Dermis blood vessel endothelial cell (primary cell): ENCODE measurements at regions not wholly inside any gene's neighbourhood (a gene's known extent, or its start where the extent isn't known, plus 50 kb on each side); places are given as distances from the start of the nearest gene placed in this dataset.
A peak's percentile ranks its signal among the peaks of the same experiment; 100 is the strongest.
"Not testable (repeated sequence)": the region's sequence is repeated elsewhere in the genome, so short reads cannot be mapped to it uniquely, and the experiment has no call there.

Experiments used
- DNase-seq: peaks from one replicate; pipeline ENCODE4 v3.0.0; 2010

DNA sequence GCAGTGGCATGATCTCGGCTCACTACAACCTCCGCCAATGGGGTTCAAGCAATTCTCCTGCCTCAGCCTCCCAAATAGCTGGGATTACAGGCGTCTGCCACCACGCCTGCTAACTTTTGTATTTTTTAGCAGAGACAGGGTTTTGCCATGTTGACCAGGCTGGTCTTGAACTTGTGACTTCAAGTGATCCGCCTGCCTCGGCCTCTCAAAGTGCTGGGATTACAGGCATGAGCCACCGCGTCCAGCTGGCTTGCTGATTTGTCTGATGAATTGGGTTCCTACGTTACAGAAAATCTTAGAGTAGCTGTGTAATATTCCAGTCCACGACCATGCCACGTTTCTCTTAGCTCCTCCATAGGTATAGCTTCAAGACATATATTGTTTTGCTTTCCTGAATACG lies 102.6 kb upstream of the OTOS start:
- not testable (repeated sequence) for DNase-seq

DNA sequence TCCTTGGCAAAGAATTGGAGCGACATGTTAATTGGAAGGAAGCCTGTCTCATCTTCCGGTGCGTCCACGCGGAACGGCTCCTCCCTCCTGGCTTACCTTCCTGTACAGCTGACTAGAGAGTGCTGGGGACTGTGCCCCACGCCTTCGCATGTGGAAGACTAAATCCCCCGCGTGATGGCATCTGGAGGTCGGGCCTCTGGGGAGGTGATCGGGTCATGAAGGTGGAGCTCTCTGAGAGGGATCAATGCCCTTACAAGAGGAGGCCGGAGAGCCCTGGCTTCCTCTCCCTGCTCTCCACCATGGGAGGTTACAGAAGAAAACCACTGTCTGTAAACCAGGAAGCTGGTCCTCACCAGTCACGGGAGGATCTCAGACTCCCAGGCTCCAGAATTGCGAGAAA lies 104.1 kb upstream of the OTOS start:
- DNase-seq, result no peak

DNA sequence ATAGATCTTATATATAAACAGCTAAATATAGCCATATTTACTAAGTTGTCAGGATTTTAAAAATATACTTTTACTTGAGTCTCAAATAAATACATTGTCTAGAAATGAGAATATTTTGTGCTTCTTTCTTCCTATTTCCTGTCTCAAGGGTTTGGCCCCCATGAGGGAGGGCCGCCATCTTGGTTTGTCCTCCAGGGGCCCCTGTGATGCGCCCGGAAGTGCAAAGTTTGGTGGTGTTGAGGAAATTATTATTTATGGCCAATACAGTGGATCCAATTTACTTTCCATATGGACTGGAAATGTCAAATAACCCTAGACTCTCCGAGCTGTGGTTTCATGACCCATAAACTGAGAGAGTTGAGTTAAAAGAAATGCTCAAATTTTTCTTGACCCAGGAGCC lies 104.7 kb upstream of the OTOS start:
- DNase-seq, result no peak

DNA sequence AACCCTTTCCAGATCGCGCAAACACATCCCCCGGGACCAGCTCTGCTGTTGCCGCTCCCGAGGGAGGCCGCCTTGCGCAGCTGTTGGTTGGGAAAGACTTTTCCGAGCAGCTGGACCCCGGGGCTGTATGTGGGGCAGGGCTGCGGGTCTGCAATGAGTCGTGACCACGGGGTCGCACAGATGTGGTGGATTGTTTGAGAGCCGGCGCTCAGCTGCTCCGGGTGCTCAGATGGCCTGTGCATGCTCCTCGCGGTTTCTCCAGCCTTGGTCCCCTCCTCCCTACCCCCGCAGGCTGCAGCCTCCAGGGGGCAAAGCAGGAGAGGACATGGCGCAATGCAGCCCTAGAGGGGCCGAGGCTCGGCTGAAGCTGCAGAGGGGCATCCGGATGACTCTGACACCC lies 105.2 kb upstream of the OTOS start:
- DNase-seq, result no peak

DNA sequence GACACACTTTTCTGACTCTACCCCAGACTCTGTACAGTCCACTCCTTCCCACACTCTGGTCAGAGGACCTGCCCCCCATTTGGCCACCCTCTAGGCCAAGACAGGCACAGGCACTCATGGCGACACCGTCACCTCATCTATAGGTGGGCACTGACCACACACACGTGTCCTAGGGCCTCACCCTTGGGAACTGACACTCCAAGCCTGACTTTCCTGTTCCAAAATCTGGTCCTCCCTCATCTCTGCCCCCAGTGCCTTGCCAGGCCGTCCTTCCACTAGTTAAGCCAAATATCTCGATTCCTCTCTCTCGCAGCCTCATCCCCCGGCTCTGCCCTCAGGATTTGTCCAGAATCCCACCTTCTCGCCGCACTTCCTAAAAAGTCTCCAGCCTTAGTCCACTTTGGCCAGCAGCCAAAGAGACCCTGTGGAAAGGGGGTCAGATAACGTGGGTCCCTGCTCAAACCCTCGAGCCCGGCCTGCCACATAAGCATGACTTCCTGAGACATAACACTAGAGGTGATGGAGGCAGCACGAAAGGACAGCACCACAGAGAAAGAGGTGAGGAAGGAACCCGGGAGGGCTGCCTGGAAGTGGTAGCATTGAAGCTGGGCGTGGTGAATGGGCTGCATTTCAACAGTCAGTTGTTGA lies 105.8 kb upstream of the OTOS start:
- DNase-seq, result no peak

DNA sequence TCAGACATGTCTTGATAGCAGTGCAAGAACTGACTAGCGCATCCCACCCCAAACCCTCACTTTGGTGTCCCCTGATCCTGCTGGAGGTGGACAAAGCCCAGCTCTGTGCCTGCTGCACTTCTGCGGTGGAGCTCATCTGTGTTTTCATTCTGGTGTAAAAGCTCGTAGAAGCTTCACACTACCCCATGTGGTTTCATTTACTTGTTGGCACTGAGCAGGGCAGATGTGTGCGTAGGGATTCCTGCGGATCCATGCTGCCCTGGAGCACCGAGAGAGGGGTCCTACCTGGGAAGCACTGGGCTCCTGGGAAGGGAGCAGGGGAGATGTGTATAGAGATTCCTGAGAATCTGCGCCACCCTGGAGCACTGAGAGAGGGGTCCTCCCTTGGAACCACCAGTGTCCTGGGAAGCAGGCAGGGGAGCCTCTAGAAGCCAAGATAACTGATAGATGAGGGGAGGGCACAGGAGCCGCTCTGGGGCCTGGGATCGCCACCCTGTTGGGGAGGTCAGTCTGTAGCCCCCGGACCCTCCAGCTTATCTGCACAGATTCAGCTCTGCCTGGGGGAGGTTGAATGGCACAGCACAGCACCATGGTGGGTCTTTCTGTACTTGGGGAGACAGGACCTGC lies 106.9 kb upstream of the OTOS start:
- no peak for DNase-seq

DNA sequence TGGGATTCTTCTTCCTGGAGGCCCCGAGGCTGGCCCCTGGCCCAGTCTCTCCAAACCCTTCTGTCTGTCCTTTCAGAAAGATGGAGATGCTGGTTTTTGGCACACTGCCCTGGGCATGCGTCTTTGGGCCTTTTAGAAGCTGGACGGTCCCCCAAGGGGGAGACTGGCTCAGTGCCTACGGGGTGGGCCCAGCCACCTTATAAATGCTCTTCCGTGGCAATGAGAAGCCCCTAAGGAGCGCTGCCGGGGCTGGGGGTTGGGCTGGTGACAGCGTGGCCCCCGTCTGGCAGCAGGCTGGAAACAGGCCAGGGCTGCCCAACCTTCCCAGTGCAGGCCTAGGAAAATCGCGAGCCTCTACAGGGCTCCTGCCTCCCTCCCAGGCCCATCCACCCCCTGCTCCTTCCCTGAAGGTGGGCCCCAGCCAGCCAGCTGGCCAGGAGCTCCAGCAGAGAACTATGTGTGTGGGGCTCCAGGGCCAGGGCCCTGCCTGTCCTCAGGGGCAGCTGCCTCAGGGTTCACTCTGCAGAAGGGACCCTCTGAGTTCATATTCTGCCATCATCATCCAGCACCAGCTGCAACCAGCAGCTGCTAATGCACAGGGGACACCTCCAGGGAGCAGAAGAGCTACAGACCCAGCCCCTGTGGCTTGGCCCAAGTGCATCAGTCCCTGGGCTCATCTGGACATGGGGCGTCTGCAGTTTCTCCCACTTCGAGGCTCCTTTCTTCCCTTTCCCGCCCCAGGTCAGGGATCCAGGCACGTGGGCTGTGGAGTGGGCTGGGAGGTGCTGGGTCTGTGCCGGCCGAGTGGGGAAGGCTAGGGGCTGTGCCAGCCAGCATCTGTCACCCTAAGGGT lies 107.6 kb upstream of the OTOS start:
- no peak for DNase-seq

DNA sequence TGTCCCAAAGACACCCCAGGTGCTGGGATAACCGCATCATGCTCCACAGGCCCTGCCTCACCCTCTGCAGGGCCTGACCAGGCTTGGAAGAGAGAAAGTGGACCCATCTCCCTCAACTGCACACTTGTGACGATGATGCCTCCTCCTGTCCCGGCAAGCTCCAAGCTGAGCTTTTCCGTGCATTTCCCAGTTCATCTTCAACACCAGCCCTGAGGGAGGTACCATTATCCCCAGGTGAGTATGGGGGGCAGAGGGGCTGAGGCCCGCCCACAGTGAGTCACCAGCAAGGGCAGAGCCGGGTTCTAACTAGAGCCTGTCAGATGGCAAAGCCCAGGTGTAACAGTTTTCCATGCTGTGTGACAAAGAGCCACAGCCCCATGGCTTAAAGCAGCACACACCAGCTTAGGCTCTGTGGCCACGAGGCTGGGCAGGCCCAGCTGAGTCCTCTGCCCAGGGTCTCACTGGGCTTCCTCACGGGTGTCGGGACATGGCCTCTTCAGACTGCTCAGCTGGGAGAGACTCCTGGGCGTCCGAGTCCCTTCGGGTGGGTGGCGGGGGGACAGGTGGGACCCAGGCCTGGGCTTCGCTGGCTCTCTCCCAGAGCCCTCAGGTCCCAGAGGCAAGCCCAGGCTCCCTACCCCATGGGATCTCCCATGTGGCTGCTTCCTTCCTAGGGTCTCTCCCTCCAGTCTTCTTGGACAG lies 108.4 kb upstream of the OTOS start:
- no peak for DNase-seq

DNA sequence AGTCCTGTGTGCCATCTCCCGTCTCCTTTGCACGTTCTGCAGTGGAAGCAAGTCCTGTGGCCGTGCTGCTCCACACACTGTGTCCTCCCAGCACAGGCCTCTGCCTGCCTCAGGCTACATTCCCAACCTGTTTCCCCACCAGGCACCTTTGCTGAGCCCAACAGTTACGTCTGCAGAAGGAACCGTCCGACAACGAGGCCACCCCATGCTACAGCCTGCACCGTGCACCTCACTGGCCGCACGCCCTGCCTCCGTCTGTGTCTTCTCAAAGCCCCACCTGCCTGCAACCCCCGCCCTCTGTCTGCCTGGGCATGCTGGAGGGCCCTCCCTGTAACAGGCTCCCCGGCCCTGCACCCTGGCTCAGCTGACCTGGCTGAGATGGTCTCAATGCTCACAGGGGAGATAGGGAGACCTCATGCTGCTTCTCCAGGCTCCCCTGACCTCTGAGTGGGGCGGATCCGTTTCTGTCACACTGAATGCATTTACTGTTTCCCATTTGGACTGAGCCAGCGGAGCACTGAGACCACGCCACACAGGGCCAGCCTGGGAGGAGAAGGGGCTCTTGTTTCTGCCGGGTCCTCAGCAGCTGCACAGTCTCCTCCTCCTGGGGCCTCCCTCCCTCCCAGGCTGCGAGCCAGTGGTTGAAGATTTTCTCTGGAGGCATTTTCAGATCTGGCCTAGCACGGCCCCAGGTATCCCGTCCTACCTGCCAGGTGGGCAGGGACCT lies 109.1 kb upstream of the OTOS start:
- no peak for DNase-seq

DNA sequence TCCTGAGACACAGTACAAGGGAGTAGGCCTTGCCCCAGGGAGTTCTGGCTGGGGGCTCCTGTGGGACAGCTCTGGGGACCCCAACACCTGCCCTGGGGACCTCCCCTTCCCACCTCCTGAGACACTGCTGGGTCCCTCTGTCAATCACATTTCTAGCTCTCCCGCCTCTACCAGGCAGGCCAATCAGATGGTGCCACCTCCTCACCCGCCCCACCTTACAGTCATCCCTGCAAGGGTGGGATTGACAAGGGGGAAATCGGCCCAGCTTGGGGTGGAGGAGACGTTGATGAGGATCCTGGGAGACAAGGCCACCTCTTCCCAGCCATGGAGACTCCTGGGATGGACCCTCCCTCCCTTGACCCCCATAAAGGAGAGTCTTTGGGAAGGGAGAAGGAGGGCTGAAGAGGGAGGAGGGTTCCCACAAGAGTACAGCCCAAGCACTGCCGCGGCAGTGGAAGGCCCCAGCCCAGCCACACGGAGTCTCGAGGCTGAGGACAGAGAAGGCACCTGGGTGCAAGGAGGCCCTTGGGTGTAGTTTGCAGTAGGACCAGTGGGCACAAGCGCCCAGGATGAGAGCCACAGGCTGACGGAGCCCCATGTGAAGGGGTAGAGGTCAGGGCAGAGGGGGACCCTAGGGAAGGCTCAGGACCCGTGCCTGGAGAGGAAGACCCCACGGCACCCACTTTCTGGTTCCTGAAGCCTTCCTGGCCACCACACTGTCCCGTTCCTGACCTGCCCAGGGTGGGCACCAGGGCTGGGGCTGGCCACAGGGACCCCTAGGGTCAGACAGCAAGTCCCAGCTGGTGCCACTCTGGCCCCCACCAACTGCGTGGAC lies 109.9 kb upstream of the OTOS start:
- DNase-seq, result no peak

DNA sequence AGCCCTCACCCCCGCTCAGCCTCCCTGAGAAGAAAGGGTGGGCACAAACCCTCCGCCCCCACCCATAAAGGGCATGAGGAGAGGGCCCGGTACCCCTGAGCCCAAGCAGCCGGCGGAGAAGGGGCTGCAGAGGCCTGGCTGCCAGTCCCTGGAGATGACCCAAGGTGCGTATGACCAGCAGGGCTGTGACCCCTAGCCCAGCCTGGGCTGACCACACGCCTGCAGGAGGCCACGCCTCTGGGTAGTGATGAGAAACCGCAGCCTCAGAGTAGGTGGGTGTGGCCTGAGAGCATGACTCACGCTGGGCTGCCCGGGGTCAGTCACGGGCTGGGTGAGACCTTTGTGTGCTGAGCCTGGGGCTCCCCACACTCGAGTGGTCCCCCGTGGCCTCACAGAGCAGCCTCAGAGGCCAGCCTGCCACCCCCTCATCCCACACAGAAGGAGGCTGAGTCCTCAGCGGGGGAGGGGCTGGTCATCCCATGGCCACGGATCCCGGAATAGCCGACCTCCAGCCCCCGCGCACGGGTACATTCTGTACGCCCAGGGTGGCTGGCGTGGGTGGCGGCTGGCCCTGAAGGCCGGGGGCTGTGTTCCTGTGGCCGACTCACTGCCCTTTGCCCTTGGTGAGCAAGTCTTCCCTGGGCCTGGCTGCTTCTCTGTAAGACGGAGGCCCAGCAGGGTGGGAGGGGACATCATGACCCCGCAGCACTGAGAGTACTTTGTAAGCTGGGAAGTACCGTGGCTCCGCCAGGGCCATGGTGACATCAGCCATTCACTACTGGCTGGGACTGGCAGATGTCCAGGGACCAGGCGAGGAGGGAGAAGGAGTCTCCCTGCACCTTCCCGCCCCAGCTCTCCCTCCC lies 110.8 kb upstream of the OTOS start:
- peak; percentile 88 for DNase-seq

DNA sequence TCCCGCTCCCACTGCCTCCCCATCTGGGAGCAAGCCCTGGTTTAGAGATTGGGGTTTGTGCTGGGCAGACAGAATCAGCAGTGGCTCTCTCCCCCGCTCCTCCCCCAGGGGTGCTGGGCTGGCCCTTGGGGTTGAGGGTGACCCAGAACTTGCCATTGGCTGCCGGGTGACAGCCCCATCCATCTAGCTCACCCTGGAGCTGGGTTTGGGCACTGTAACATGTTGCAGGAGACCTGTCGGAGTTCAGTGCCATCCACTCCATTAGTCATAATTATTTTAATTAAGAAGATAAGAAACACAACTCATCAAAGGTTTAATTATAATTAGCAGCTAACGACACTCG lies 111.4 kb upstream of the OTOS start:
- DNase-seq, result no peak

DNA sequence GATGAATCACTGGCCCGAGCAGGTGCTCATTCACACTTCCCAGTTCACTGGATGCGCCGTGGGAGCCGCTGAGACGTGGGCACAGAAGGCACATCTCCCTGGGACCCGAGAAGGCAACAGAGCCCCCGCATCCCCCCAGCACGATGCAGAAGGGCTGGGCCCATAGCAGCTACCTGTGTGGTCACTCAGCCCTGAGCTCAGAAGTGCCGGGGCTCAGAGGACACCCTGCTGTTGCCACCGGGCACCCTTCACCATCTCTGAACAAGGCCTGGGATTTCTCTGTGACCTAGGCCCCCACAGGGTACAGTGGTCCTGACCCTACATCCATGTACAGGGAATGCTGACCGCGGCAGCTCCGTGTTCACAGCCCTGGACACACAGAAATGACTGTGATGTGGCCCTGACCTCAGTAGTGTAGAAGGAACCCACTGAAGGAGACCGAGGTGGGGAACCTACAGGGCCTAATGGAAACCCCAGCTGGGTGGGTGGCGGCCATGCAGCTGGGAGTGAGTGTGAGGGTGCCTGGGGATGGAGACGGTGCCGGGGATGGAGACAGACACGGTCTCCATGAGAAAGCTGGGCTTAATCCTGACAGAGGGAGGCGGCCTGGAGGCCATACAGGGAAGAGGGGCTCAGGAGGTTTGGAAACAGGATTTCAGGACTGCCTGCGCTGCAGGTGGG lies 111.9 kb upstream of the OTOS start:
- no peak for DNase-seq

DNA sequence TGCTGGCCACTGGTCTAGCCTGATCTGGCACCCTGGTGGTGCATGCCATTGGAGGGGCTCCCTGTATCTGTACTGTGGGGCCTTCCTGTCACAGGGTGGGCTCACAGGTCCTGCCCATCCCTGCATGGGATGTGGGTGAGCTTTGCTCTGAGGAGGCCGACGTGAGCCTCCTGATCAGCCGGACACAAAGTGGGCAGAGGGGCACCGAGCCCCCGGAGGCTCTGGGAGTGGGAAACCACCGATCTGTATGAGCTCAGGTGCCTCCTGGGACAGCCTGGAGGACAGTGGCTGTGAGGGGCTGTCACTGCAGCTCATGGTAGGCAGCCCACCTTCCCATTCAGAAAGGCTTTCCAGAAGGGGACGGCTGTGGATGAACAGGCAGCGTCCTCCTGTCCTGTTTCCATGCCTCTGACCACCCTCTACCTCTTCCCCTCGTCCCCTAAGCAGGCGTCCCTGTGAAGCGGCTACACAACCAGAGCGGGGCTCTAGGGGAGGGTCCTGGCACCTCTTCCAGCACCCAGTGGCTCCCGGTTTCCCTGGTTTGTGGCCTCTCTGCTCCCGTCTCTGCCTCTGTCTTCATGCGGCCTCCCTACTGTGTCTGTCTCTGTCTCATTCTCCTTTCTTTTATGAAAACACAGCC lies 112.5 kb upstream of the OTOS start:
- no peak for DNase-seq

DNA sequence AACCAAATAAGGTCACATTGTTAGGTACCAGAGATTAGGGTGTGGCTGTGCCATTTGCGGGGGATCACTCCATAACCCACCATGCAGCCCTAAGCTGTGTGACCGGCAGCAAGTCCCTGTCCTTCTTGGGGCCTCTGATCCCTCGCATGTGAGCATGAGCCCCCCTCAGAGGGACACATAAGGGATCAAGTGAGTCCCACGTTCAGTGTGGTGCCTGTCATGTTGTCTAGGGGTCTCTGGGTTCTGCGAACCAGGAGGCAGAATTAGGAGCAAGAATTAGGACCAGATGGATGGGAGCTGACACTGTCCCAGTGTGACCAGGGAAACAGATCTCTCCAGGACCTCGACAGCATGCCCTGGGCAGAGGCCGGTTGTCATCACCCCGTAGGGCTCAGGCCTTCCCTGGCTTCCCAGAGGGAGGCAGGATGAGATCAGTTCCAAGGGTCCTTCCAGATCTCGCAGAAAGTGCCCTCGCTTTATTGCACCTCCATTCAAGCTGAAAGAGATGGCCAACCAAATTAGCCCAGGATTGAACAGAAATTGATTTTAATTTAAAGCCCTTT lies 113.2 kb upstream of the OTOS start:
- DNase-seq, result no peak

DNA sequence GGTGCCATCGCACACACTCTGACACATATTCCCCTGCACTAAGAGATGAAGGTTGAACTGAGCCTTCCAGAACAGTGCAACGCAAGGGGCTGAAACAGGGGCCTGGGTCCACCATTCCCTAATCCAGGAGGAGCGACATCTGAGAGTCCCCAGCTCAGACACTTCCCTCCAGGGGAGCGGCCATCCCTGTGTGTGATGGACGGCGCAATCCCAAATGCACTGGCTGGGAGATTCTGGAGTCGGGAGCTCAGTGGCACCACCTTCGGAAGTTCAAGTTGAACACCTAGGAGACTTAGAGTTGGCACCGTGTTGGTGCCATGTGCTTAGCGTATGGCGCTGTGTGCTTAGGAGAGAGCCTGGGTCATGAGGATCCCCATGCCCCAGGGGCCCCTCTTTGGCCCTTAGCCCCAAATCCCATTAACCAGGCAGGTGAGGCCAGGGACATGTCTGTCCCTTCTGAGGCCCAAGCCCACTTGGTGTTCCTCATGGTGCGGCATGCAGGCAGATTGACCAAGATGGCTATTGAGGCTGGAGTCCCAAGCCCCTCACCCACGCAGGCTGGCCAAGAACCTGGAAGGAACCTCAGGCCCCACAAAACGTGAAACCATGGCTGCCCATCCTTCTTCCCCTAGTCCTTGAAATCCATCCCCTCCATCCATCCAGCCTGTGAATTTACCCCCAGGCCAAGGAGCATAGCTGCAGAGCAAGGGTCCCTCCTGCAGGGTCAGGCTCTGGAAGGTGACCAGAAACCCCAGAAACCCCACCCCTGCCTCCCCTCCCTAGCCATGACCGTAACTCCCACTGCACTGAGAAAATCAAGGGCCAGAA lies 114.1 kb upstream of the OTOS start:
- DNase-seq, result no peak

DNA sequence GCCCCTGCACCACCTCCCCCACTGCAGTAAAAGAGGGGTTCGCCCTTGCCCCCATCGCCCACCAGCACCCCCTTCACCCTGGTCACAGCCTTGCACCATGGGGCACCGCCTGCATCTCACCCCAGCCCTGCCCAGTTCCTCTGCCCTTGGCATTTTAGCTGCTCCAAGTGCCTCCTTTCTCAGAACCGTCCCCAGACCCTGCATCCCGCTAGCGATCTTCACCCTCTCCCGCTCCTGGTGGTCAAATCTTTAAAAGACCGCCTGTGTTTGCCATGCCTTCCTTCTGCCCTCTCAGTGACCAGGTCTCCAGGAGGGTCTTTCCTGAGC lies 114.7 kb upstream of the OTOS start:
- no peak for DNase-seq
